ENCODE measurements at regions not wholly inside any gene's neighbourhood (a gene's known extent, or its start where the extent isn't known, plus 50 kb on each side); places are given as distances from the start of the nearest gene placed in this dataset.
A peak's percentile ranks its signal among the peaks of the same experiment; 100 is the strongest.

DNA sequence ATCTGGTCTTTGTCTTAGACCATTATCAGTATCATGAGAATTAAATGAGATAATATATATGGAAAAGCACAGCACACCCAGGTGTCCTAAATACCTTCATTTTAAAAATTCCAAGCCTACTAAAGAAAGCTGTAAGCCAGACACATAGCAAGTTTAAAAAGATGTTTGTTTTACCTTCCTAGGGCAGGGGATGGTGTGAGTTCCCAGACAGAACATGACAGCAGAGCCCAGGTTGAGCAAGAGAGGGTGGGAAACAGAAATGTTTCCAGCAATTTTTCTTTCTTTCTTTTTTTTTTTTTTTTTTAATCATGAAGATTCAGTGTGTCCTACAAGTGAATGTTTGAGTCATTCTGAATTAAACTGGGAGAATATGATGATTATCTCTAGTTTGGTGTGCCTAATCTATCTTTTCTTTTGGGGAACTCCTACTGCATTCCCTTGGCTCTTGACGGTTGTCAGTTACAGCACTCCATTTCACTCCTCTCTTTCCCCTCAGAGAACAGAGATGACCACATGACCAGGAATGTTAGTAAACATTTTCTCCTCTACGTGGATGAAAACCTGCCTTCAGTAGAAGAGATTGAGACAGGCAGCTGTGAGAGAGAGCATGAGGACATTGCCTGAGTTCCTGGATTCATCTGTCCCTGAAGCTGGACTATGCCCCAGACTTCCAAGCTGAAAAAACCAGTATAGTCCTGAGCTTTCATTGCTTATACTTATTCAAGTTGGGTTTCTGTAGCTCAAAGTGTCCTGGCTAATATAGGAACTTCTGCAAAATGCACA lies 54.5 kb upstream of the ARL14 start:
- H3K4me1 Mint-ChIP-seq = no peaks in the 10 kb centered on the region
- no peak overlapping the region for H3K27ac Mint-ChIP-seq
- no peak overlapping the region for H3K4me3 Mint-ChIP-seq
- no peak for DNase-seq (ENCODE audit: low spot score in 2 of 2)
- H3K9me3 Mint-ChIP-seq = no peaks in the 10 kb centered on the region
- H3K36me3 Mint-ChIP-seq = no peaks in the 10 kb centered on the region
- ATAC-seq = no peak

DNA sequence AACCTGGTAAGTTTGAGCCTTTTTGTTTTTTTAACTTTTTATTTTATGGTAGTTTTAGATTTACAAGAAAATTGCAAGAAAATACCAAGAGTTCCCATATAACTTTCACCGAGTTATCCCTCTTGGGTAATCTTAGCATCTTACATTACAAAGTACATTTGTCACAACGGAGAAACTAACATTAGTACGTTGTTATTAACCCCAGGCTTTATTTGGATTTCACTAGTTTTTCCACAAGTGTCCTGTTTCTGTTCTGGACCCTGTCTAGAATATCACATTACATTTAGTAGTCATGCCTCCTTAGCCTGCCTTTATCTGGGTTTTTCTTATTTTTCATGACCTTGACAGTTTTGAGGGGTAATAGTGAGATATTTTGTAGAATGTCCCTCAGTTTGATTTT lies 53.5 kb upstream of the KPNA4 start:
- DNase-seq (ENCODE audit: low spot score in 2 of 2) = no peak

DNA sequence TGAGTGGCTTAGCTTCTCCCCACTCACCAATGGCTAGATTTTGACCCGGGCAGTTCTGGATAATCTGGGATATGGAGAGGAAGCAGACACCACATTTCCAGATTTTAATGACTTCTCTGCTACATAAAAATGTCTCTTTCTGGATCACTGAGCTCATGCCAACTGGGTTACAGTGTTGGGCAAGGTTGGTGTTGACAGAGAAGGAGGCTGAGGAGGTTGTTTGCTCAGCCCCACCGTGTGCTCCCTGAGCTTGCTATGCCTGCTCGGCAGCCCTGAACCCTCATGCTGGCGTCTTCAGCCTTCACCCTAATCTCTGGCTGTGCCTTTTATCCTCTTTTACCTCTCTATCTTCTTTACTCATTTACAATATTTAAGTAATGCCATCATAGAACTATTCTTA lies 53.0 kb upstream of the KPNA4 start:
- H3K36me3 Mint-ChIP-seq = no peaks in the 10 kb centered on the region
- DNase-seq (ENCODE audit: low spot score in 2 of 2) (no peak), ATAC-seq (no peak)
- H3K4me1 Mint-ChIP-seq = no peaks in the 10 kb centered on the region
- H3K4me3 Mint-ChIP-seq = no peak overlapping the region
- H3K27ac Mint-ChIP-seq = no peak overlapping the region
- H3K9me3 Mint-ChIP-seq = no peaks in the 10 kb centered on the region

More for the DNA sequence above, 53.5 kb upstream of the KPNA4 start:
- Mint-ChIP-seq H3K27ac (no peak overlapping the region), H3K9me3 (no peaks in the 10 kb centered on the region), H3K36me3 (no peaks in the 10 kb centered on the region), H3K4me1 (no peaks in the 10 kb centered on the region), H3K4me3 (no peak overlapping the region)
- no peak for ATAC-seq

DNA sequence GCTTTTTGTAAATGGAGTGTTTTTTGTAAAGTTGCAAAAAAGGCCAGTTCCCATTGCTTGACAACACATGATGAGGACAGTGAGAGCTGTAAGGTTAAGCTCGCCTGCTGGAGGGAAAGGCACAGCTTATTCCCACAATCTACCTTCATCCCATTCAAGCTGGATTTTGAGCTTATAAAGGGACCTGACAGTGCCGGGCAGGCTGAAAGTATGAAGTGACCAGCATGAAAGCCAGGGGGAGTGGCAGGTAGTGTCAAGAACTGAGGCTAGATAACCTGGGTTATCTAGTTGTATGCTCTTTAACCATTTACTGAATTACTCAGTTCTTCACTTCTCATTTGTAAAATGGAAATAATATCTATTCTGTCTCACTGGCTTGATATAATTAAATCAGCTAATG lies 52.3 kb upstream of the KPNA4 start:
- Mint-ChIP-seq H3K9me3 (no peaks in the 10 kb centered on the region), H3K4me1 (no peaks in the 10 kb centered on the region), H3K4me3 (no peak overlapping the region), H3K27ac (no peak overlapping the region), H3K36me3 (no peaks in the 10 kb centered on the region)
- no peak for DNase-seq (ENCODE audit: low spot score in 2 of 2)
- no peak for ATAC-seq

DNA sequence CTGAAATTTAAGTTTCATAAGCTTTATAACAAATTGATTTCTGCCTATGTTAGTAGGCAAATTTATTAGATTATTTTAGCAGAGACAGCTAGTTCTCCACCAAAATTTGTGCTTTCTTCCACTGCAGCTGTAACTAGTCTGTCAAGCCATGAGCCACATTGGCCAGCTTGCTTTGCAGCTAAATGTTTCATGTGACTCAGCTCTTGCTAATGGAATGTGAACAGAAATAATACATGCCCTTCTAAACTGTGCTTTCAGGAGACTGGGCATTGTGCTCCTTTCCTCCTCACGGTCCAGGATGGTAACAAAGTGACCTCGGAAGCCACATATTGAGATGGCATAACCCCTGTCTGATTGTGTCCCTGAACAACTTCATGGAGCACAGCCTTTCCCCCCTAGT lies 51.3 kb upstream of the KPNA4 start:
- H3K4me3 Mint-ChIP-seq = no peak overlapping the region
- no peaks in the 10 kb centered on the region for H3K36me3 Mint-ChIP-seq
- no peak for DNase-seq (ENCODE audit: low spot score in 2 of 2)
- ATAC-seq = no peak
- H3K4me1 Mint-ChIP-seq = no peaks in the 10 kb centered on the region
- no peaks in the 10 kb centered on the region for H3K9me3 Mint-ChIP-seq
- no peak overlapping the region for H3K27ac Mint-ChIP-seq

DNA sequence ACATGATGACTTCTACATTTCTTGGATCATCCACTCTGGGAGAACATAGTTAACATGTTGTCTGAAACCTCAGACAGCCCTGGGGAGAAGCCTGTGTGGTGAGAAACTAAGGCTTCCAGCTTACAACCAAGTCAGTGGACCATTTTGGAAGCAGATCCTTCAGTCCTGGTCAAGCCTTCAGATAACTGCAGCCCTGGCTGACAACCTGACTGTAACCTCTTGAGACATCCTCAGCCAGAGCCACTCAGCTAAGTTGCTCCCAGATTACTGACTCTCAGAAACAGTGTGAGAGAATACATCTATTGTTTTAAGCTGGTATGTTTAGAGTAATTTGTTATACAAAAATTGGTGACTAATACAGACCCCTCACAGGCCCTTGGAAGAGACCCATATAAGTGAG lies 50.9 kb upstream of the KPNA4 start:
- ATAC-seq (peak; percentile 13), DNase-seq (ENCODE audit: low spot score in 2 of 2) (no peak)
- H3K27ac Mint-ChIP-seq = no peak overlapping the region
- no peaks in the 10 kb centered on the region for H3K4me1 Mint-ChIP-seq
- H3K36me3 Mint-ChIP-seq = no peaks in the 10 kb centered on the region
- H3K4me3 Mint-ChIP-seq = no peak overlapping the region
- H3K9me3 Mint-ChIP-seq = no peaks in the 10 kb centered on the region

Data from stimulated activated effector memory CD8-positive, alpha-beta T cell treated with anti-CD3 and anti-CD28 coated beads, Interleukin-12 subunit alpha, Interleukin-12 subunit beta, amount 100 ng/mL, for 72 hours (primary cell).